HCT116 (cell line): ENCODE measurements at regions not wholly inside any gene's neighbourhood (a gene's known extent, or its start where the extent isn't known, plus 50 kb on each side); places are given as distances from the start of the nearest gene placed in this dataset.

Experiments
- ATF3 ChIP-seq: IDR thresholded peaks from 2 replicates; pipeline ENCODE4 v1.6.1; 2012
- CTCF ChIP-seq, 3 experiments: fragments of 200-600 bp in 1 of 3; sonication (generic) in 1 of 3; IDR thresholded peaks in 2 of 3; conservative IDR thresholded peaks in 1 of 3; 2 replicates each; pipeline ENCODE4 v1.5.1; 2012 to 2017; ENCODE audit warnings: low read depth in 2 of 3, low read length in 2 of 3, antibody characterized with exemption in 1 of 3, borderline replicate concordance in 1 of 3, control low read depth in 1 of 3, mild to moderate bottlenecking in 1 of 3, mixed read lengths in 1 of 3, mixed run types in 1 of 3, moderate library complexity in 1 of 3; ENCODE audit not compliant: insufficient read depth in 1 of 3
- ELF1 ChIP-seq: IDR thresholded peaks from 2 replicates; pipeline ENCODE4 v1.6.1; 2012; ENCODE audit warnings: low read depth, borderline replicate concordance
- FOSL1 ChIP-seq: IDR thresholded peaks from 2 replicates; pipeline ENCODE4 v1.6.1; 2012; ENCODE audit warnings: low read depth
- POLR2A ChIP-seq: IDR thresholded peaks from 2 replicates; pipeline ENCODE4 v1.7.0; 2011; ENCODE audit warnings: borderline replicate concordance; ENCODE audit not compliant: insufficient read depth, insufficient read length; ENCODE audit errors: extremely low read depth
- POLR2AphosphoS5 ChIP-seq: IDR thresholded peaks from 2 replicates; pipeline ENCODE4 v1.6.1; 2011; ENCODE audit warnings: mild to moderate bottlenecking, low read depth, low read length, moderate library complexity
- SIN3A ChIP-seq: IDR thresholded peaks from 2 replicates; pipeline ENCODE4 v1.6.1; 2012; ENCODE audit warnings: low read depth
- TCF7L2 ChIP-seq: IDR thresholded peaks from 2 replicates; pipeline ENCODE4 v1.7.0; 2011; ENCODE audit warnings: borderline replicate concordance, inconsistent platforms; ENCODE audit not compliant: insufficient read depth, insufficient read length; ENCODE audit errors: extremely low read depth
- ZBTB33 ChIP-seq: IDR thresholded peaks from 2 replicates; pipeline ENCODE4 v1.6.1; 2011; ENCODE audit warnings: mild to moderate bottlenecking, low read length, moderate library complexity; ENCODE audit not compliant: insufficient replicate concordance; ENCODE audit errors: extremely low read depth

- TF ChIP-seq POLR2A (no peak), ZBTB33 (no peak), CTCF (IDR thresholded peaks at IDR 0.05 in 2 of 3, conservative IDR thresholded peaks at IDR 0.05 in 1 of 3; ENCODE audit: borderline replicate concordance in 1 of 3, insufficient read depth in 1 of 3, low read depth in 2 of 3, low read length in 2 of 3) (no peak), TCF7L2 (no peak), FOSL1 (no peak), ATF3 (no peak), POLR2AphosphoS5 (no peak), ELF1 (no peak), SIN3A (no peak)
Observed at GRCh38 chr5:148927307-148927946, 101.0 kb downstream of the ADRB2 start.
